CD14-positive monocyte (primary cell): ENCODE measurements at regions not wholly inside any gene's neighbourhood (a gene's known extent, or its start where the extent isn't known, plus 50 kb on each side); places are given as distances from the start of the nearest gene placed in this dataset.

Experiments
- DNase-seq, 3 donors: peaks; one replicate each; pipeline ENCODE4 v3.0.0-alpha.2; 2011 to 2022
- H2AFZ ChIP-seq: 2 replicates; pipeline ENCODE4 v1.6.0; 2012; ENCODE audit warnings: mild to moderate bottlenecking, low read depth, low read length, inconsistent platforms; ENCODE audit not compliant: insufficient read depth, poor library complexity, severe bottlenecking
- H3K27ac ChIP-seq, 2 donors: 1 replicate in 1 of 2; 2 replicates in 1 of 2; pipeline ENCODE4 v1.5.1; 2012 to 2013; ENCODE audit warnings: low read length in 2 of 2, control low read depth in 1 of 2, inconsistent platforms in 1 of 2, low read depth in 1 of 2, mild to moderate bottlenecking in 1 of 2
- H3K27me3 ChIP-seq, 2 donors: one replicate each; pipeline versions ENCODE4 v1.6.0 to v1.6.1; 2011 to 2013; ENCODE audit warnings: low read length in 2 of 2; ENCODE audit not compliant: control insufficient read depth in 2 of 2, insufficient read depth in 2 of 2
- H3K36me3 ChIP-seq, 2 donors: replicated peaks in 1 of 2; 1 replicate in 1 of 2; 2 replicates in 1 of 2; pipeline versions ENCODE4 v1.5.1 to v1.6.1; 2012 to 2013; ENCODE audit warnings: low read length in 2 of 2, control low read depth in 1 of 2, inconsistent platforms in 1 of 2, mild to moderate bottlenecking in 1 of 2; ENCODE audit not compliant: insufficient read depth in 2 of 2, control insufficient read depth in 1 of 2
- H3K4me1 ChIP-seq, 2 donors: 1 replicate in 1 of 2; 2 replicates in 1 of 2; pipeline versions ENCODE4 v1.5.1 to v1.6.1; 2012 to 2013; ENCODE audit warnings: low read length in 2 of 2, control low read depth in 1 of 2, inconsistent platforms in 1 of 2, mild to moderate bottlenecking in 1 of 2, moderate library complexity in 1 of 2; ENCODE audit not compliant: insufficient read depth in 2 of 2, control insufficient read depth in 1 of 2
- H3K4me2 ChIP-seq: replicated peaks from 2 replicates; pipeline ENCODE3; 2012; ENCODE audit warnings: low read length, moderate library complexity, mild to moderate bottlenecking; ENCODE audit not compliant: poor library complexity, severe bottlenecking; ENCODE audit errors: extremely low read depth
- H3K4me3 ChIP-seq, 3 experiments: fragments of 200-600 bp in 1 of 3; sonication (generic) in 1 of 3; replicated peaks in 1 of 3; 1 replicate in 2 of 3; 2 replicates in 1 of 3; pipeline ENCODE4 v1.5.1; 2011 to 2013; ENCODE audit warnings: low read length in 3 of 3, mild to moderate bottlenecking in 3 of 3, control low read depth in 2 of 3, low read depth in 2 of 3, inconsistent platforms in 1 of 3, moderate library complexity in 1 of 3
- H3K79me2 ChIP-seq: 2 replicates; pipeline ENCODE4 v1.6.0; 2012; ENCODE audit warnings: mild to moderate bottlenecking, control low read depth, inconsistent platforms, low read length, moderate library complexity; ENCODE audit not compliant: insufficient read depth
- H3K9ac ChIP-seq: 2 replicates; pipeline ENCODE4 v1.6.0; 2017; ENCODE audit warnings: low read length, mild to moderate bottlenecking; ENCODE audit not compliant: insufficient read depth, poor library complexity, severe bottlenecking
- H3K9me3 ChIP-seq, 2 donors: replicated peaks in 1 of 2; 1 replicate in 1 of 2; 2 replicates in 1 of 2; pipeline versions ENCODE4 v1.5.1 to v1.6.1; 2012 to 2013; ENCODE audit warnings: low read length in 2 of 2, control low read depth in 1 of 2; ENCODE audit not compliant: control insufficient read depth in 1 of 2, insufficient read depth in 1 of 2
- H4K20me1 ChIP-seq: 2 replicates; pipeline ENCODE4 v1.6.0; 2012; ENCODE audit warnings: mild to moderate bottlenecking, low read length, control low read depth, moderate library complexity; ENCODE audit not compliant: insufficient read depth
- H3K27ac Mint-ChIP-seq, 7 donors: one replicate each; pipeline ENCODE4 v1.8.0; 2020; ENCODE audit warnings: mild to moderate bottlenecking in 7 of 7, mixed read lengths in 7 of 7, moderate library complexity in 6 of 7, inconsistent platforms in 2 of 7
- H3K27me3 Mint-ChIP-seq, 3 donors: one replicate each; pipeline ENCODE4 v1.8.0; 2021 to 2022; ENCODE audit warnings: low read depth in 3 of 3, mild to moderate bottlenecking in 3 of 3, mixed read lengths in 3 of 3, moderate library complexity in 3 of 3, inconsistent platforms in 1 of 3
- H3K36me3 Mint-ChIP-seq, 2 donors: one replicate each; pipeline ENCODE4 v1.8.0; 2020; ENCODE audit warnings: mixed read lengths in 2 of 2, inconsistent platforms in 1 of 2, mild to moderate bottlenecking in 1 of 2
- H3K4me1 Mint-ChIP-seq: one replicate; pipeline ENCODE4 v1.8.0; 2020; ENCODE audit warnings: mild to moderate bottlenecking, mixed read lengths
- H3K4me3 Mint-ChIP-seq, 2 donors: one replicate each; pipeline ENCODE4 v1.8.0; 2020; ENCODE audit warnings: mild to moderate bottlenecking in 2 of 2, mixed read lengths in 2 of 2, moderate library complexity in 1 of 2
- H3K9me3 Mint-ChIP-seq, 7 donors: one replicate each; pipeline ENCODE4 v1.8.0; 2020 to 2022; ENCODE audit warnings: mixed read lengths in 7 of 7, mild to moderate bottlenecking in 6 of 7, moderate library complexity in 6 of 7, inconsistent platforms in 2 of 7
- WGBS: methylation state at CpG from one replicate; pipeline ENCODE4 v1.1.5; 2013; ENCODE audit warnings: missing lambda C conversion rate; ENCODE audit not compliant: insufficient coverage; 5-methylcytosine and 5-hydroxymethylcytosine counted together
- intact Hi-C, 2 donors: fragments of 100-400 bp; cut with micrococcal nuclease; formaldehyde crosslinking; loops; one replicate each; pipeline versions ENCODE4 v1.15.0 to v1.15.1; 2023
- TF ChIP-seq, protein P1 (sequence below): fragments of 200-600 bp; IDR thresholded peaks from one replicate; pipeline ENCODE4 v1.8.0; 2022; ENCODE audit warnings: antibody characterized with exemption, mild to moderate bottlenecking

DNA sequence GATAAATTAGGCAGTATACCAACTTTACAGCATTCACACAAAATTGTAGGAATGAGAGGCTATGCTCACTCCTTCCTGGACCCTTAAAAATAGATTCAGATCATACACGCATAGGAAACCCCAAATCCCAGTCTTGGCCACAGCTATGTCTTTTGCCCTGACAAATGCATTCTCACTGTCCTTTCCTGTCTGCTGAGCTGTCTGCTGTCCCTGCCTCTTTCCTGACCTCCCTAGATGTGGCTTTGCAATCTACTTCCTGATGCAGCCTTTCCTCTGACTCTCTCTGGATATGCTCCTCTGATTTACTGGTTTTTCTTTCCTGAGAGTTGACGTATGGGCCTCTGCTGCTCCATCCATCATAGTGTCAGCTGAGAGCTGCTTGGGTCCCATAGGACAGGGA is 59.8 kb upstream of the SLC35F3 start:
- WGBS: 33% methylated on average over 1 of the region's 2 CpGs
- H4K20me1 ChIP-seq: no peaks in the 10 kb centered on the region
- DNase-seq: no peak
- Mint-ChIP-seq H3K36me3 (no peaks in the 10 kb centered on the region), H3K4me1 (no peaks in the 10 kb centered on the region), H3K27me3 (no peaks in the 10 kb centered on the region), H3K9me3 (peaks cover 0 to 13% (median 3%) of the 10 kb centered on the region in 7 donors), H3K27ac (no peak overlapping the region), H3K4me3 (no peak overlapping the region)
- no peaks in the 10 kb centered on the region for H3K4me1 ChIP-seq
- H3K9me3 ChIP-seq: peaks cover 0 to 7% of the 10 kb centered on the region in 2 donors
- no peak overlapping the region for H3K4me2 ChIP-seq
- TF ChIP-seq, protein P1, sequence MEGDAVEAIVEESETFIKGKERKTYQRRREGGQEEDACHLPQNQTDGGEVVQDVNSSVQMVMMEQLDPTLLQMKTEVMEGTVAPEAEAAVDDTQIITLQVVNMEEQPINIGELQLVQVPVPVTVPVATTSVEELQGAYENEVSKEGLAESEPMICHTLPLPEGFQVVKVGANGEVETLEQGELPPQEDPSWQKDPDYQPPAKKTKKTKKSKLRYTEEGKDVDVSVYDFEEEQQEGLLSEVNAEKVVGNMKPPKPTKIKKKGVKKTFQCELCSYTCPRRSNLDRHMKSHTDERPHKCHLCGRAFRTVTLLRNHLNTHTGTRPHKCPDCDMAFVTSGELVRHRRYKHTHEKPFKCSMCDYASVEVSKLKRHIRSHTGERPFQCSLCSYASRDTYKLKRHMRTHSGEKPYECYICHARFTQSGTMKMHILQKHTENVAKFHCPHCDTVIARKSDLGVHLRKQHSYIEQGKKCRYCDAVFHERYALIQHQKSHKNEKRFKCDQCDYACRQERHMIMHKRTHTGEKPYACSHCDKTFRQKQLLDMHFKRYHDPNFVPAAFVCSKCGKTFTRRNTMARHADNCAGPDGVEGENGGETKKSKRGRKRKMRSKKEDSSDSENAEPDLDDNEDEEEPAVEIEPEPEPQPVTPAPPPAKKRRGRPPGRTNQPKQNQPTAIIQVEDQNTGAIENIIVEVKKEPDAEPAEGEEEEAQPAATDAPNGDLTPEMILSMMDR: no peak
- H3K9ac ChIP-seq: no peak overlapping the region
- no peaks in the 10 kb centered on the region for H3K36me3 ChIP-seq
- H3K79me2 ChIP-seq: no peaks in the 10 kb centered on the region
- no peaks in the 10 kb centered on the region for H3K27me3 ChIP-seq
- no peak overlapping the region for H3K27ac ChIP-seq
- no peak overlapping the region for H2AFZ ChIP-seq
- H3K4me3 ChIP-seq: no peak overlapping the region
- intact Hi-C loops: no loop called here
